ENCODE measurements at regions not wholly inside any gene's neighbourhood (a gene's known extent, or its start where the extent isn't known, plus 50 kb on each side); places are given as distances from the start of the nearest gene placed in this dataset.

GRCh38 chr21:22670148-22670547 is 1671.9 kb downstream of the NCAM2 start:
- TF ChIP-seq CTCF (IDR thresholded peaks at IDR 0.05) (no peak), POLR2A (IDR thresholded peaks at IDR 0.05) (no peak)
